HepG2 (cell line): ENCODE measurements at regions not wholly inside any gene's neighbourhood (a gene's known extent, or its start where the extent isn't known, plus 50 kb on each side); places are given as distances from the start of the nearest gene placed in this dataset.

Experiments
- ATAC-seq: fragments of 200-7000 bp; cut with Tn5 transposase; 3 replicates; pipeline ENCODE4 v1.9.1; 2020; ENCODE audit warnings: mild to moderate bottlenecking, moderate library complexity
- BruUV-seq: library from RNA; stranded (reverse); fragments of 400-500 nt; replicated peaks from 2 replicates; lab custom pipeline; 2021; lab: Mats Ljungman, UMichigan
- CTCF ChIA-PET: fragments of 300-600 bp; formaldehyde crosslinking; extraction: SDS; loops from one replicate; lab custom pipeline; 2021; ENCODE audit warnings: low total read pairs, inconsistent platforms, low intra/inter-chr PET ratio; lab: Yijun Ruan, JAX
- POLR2A ChIA-PET: fragments of 350-600 bp; sonication (Branson Sonifier 250); formaldehyde crosslinking; loops from one replicate; lab custom pipeline; 2020; ENCODE audit warnings: antibody characterized with exemption, inconsistent platforms; lab: Yijun Ruan, JAX
- DNase-seq: peaks from one replicate; pipeline ENCODE4 v3.0.0-alpha.2; 2015; ENCODE audit warnings: low spot score
- FAIRE-seq: peaks from 3 replicates; lab custom pipeline; 2011; peaks lifted over from hg19 to GRCh38; lab: Jason Lieb, UNC
- H2AFZ ChIP-seq: one replicate; pipeline ENCODE4 v1.6.1; 2011; ENCODE audit warnings: low read length, inconsistent platforms
- H3K27ac ChIP-seq: fragments of 300-600 bp; 3 replicates; pipeline ENCODE4 v1.8.0; 2011; ENCODE audit warnings: mixed run types, mild to moderate bottlenecking, mixed read lengths, low read length, inconsistent platforms; ENCODE audit not compliant: insufficient read depth; ENCODE audit errors: extremely low read length
- H3K27me3 ChIP-seq, 2 experiments: fragments of 200-600 bp in 1 of 2; 2 replicates in 1 of 2; 3 replicates in 1 of 2; pipeline versions ENCODE4 v1.6.0 to v1.8.0; 2011; ENCODE audit warnings: low read length in 2 of 2, mild to moderate bottlenecking in 2 of 2, moderate library complexity in 2 of 2, inconsistent platforms in 1 of 2; ENCODE audit not compliant: insufficient read depth in 2 of 2, control insufficient read depth in 1 of 2
- H3K36me3 ChIP-seq, 2 experiments: fragments of 200-600 bp in 1 of 2; replicated peaks in 1 of 2; 2 replicates in 1 of 2; 3 replicates in 1 of 2; pipeline versions ENCODE4 v1.5.1 to v1.8.0; 2011; ENCODE audit warnings: low read length in 2 of 2, inconsistent platforms in 1 of 2; ENCODE audit not compliant: insufficient read depth in 2 of 2, control insufficient read depth in 1 of 2
- H3K4me1 ChIP-seq: 2 replicates; pipeline ENCODE4 v1.5.1; 2012; ENCODE audit warnings: low read length, inconsistent platforms; ENCODE audit not compliant: insufficient read depth
- H3K4me2 ChIP-seq: 2 replicates; pipeline ENCODE4 v1.6.0; 2011; ENCODE audit warnings: low read depth, low read length, inconsistent platforms
- H3K4me3 ChIP-seq, 3 experiments: fragments of 200-600 bp in 1 of 3; sonication (generic), shearing (Covaris generic) in 1 of 3; replicated peaks in 1 of 3; 2 replicates each; pipeline ENCODE4 v1.5.1; 2011 to 2016; ENCODE audit warnings: low read length in 3 of 3, inconsistent platforms in 2 of 3, low read depth in 2 of 3, mild to moderate bottlenecking in 2 of 3, control low read depth in 1 of 3, mixed read lengths in 1 of 3; ENCODE audit not compliant: insufficient read depth in 1 of 3
- H3K79me2 ChIP-seq: one replicate; pipeline ENCODE4 v1.6.1; 2011; ENCODE audit warnings: low read length, inconsistent platforms; ENCODE audit not compliant: insufficient read depth
- H3K9ac ChIP-seq: 2 replicates; pipeline ENCODE4 v1.6.0; 2011; ENCODE audit warnings: mild to moderate bottlenecking, low read depth, low read length, inconsistent platforms; ENCODE audit not compliant: insufficient read depth
- H3K9me3 ChIP-seq: 2 replicates; pipeline ENCODE4 v1.5.1; 2012; ENCODE audit warnings: mild to moderate bottlenecking, low read length
- H4K20me1 ChIP-seq: 2 replicates; pipeline ENCODE4 v1.6.0; 2011; ENCODE audit warnings: inconsistent platforms, mild to moderate bottlenecking, low read length, moderate library complexity; ENCODE audit not compliant: insufficient read depth
- AHR ChIP-seq: IDR thresholded peaks from 2 replicates; pipeline ENCODE4 v1.6.1; 2018; ENCODE audit warnings: missing genetic modification reagents, missing compliant biosample characterization
- CHD4 ChIP-seq: fragments of 200-600 bp; sonication (generic); IDR thresholded peaks from 2 replicates; pipeline ENCODE4 v1.7.0; 2017; ENCODE audit warnings: mild to moderate bottlenecking, low read length, borderline replicate concordance
- GPN1 ChIP-seq: sonication (generic); formaldehyde crosslinking; IDR thresholded peaks from 2 replicates; pipeline ENCODE4 v1.5.1; 2020; ENCODE audit warnings: missing genetic modification reagents, borderline replicate concordance
- IRX3 ChIP-seq: sonication (generic); formaldehyde crosslinking; IDR thresholded peaks from 2 replicates; pipeline ENCODE4 v1.8.1; 2023; ENCODE audit warnings: mild to moderate bottlenecking, low read depth, missing genetic modification reagents, borderline replicate concordance
- PAX8 ChIP-seq: sonication (generic); formaldehyde crosslinking; IDR thresholded peaks from 2 replicates; pipeline ENCODE4 v1.8.0; 2022; ENCODE audit warnings: mild to moderate bottlenecking, missing genetic modification reagents, borderline replicate concordance
- RFX3 ChIP-seq: IDR thresholded peaks from 2 replicates; pipeline ENCODE4 v1.6.1; 2016; ENCODE audit warnings: missing biosample characterization, missing genetic modification reagents
- SMAD3 ChIP-seq: sonication (generic); formaldehyde crosslinking; IDR thresholded peaks from 2 replicates; pipeline ENCODE4 v1.4.0; 2020; ENCODE audit warnings: missing genetic modification reagents
- ZNF557 ChIP-seq: sonication (generic); formaldehyde crosslinking; IDR thresholded peaks from 2 replicates; pipeline ENCODE4 v1.4.0; 2020; ENCODE audit warnings: missing genetic modification reagents
- ZNF773 ChIP-seq: sonication (generic); formaldehyde crosslinking; IDR thresholded peaks from 2 replicates; pipeline ENCODE4 v1.4.0; 2020; ENCODE audit warnings: missing genetic modification reagents, borderline replicate concordance
- WGBS: methylation state at CpG from one replicate; pipeline ENCODE4 v1.1.6; 2017; ENCODE audit warnings: low lambda C conversion rate; 5-methylcytosine and 5-hydroxymethylcytosine counted together
- in situ Hi-C: cut with HindIII; loops from 2 replicates; pipeline ENCODE4 v1.10.0; 2017; ENCODE audit warnings: low pct_unique_long_range_greater_than_20kb; ENCODE audit not compliant: extremely low pct_ligation_motif_present
- intact Hi-C: fragments of 100-400 bp; cut with micrococcal nuclease; formaldehyde crosslinking; loops from one replicate; pipeline ENCODE4 v1.10.0; 2022; ENCODE audit not compliant: unreplicated experiment
- TF ChIP-seq, protein P1 (sequence below): sonication (generic); formaldehyde crosslinking; IDR thresholded peaks from 2 replicates; pipeline ENCODE4 v1.4.0; 2020; ENCODE audit warnings: mild to moderate bottlenecking, missing genetic modification reagents
- TF ChIP-seq, protein P2 (sequence below): sonication (generic); formaldehyde crosslinking; IDR thresholded peaks from 2 replicates; pipeline ENCODE4 v1.4.0; 2020; ENCODE audit warnings: missing genetic modification reagents

DNA sequence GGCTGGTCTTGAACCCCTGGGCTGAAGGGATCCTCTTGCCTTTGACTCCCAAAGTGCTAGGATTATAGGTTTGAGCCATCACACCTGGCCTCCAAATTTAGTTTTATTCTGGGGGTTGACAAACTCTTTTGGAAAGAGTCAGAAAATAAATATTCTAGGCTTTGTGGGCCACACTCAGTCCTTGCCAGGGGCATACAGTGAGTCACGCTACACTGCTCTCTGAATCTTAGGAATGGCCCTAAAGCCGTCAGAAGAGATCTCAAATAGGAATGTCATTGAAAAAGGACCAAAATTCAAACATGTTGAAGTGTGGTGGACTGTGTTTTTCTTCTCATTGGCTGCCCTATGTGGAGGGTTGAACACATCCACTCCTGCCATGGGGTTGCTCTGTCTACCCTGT is 127.7 kb upstream of the BASP1 start:
- BruUV-seq: no TSS peak
- POLR2A ChIA-PET: no interaction called here
- no peak overlapping the region for H3K9ac ChIP-seq
- CTCF ChIA-PET: no interaction called here
- no peaks in the 10 kb centered on the region for H3K36me3 ChIP-seq
- no peaks in the 10 kb centered on the region for H3K79me2 ChIP-seq
- DNase-seq: no peak
- H3K27me3 ChIP-seq: no peaks in the 10 kb centered on the region
- intact Hi-C loops: no loop called here
- H3K27ac ChIP-seq: no peak overlapping the region
- no peaks in the 10 kb centered on the region for H4K20me1 ChIP-seq
- H3K4me2 ChIP-seq: no peak overlapping the region
- ATAC-seq: no peak
- H3K4me1 ChIP-seq: 0 out of 2 replicates have a peak, but pooled peaks cover 7% of the 10 kb centered on the region
- no peak for TF ChIP-seq IRX3
- no peak for TF ChIP-seq PAX8 (CRISPR knock-in tag)
- TF ChIP-seq, protein P1, sequence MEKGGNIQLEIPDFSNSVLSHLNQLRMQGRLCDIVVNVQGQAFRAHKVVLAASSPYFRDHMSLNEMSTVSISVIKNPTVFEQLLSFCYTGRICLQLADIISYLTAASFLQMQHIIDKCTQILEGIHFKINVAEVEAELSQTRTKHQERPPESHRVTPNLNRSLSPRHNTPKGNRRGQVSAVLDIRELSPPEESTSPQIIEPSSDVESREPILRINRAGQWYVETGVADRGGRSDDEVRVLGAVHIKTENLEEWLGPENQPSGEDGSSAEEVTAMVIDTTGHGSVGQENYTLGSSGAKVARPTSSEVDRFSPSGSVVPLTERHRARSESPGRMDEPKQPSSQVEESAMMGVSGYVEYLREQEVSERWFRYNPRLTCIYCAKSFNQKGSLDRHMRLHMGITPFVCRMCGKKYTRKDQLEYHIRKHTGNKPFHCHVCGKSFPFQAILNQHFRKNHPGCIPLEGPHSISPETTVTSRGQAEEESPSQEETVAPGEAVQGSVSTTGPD (CRISPR knock-in tag): no peak
- TF ChIP-seq SMAD3 (CRISPR knock-in tag): no peak
- TF ChIP-seq RFX3 (CRISPR knock-in tag): no peak
- no peak for TF ChIP-seq GPN1 (CRISPR knock-in tag)
- no peak for TF ChIP-seq CHD4
- TF ChIP-seq, protein P2, sequence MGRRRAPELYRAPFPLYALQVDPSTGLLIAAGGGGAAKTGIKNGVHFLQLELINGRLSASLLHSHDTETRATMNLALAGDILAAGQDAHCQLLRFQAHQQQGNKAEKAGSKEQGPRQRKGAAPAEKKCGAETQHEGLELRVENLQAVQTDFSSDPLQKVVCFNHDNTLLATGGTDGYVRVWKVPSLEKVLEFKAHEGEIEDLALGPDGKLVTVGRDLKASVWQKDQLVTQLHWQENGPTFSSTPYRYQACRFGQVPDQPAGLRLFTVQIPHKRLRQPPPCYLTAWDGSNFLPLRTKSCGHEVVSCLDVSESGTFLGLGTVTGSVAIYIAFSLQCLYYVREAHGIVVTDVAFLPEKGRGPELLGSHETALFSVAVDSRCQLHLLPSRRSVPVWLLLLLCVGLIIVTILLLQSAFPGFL (CRISPR knock-in tag): no peak
- no peak for TF ChIP-seq ZNF773 (CRISPR knock-in tag)
- TF ChIP-seq ZNF557 (CRISPR knock-in tag): no peak
- no peak for TF ChIP-seq AHR (CRISPR knock-in tag)
- no peaks in the 10 kb centered on the region for H3K9me3 ChIP-seq
- no peak overlapping the region for H3K4me3 ChIP-seq
- no peak overlapping the region for H2AFZ ChIP-seq
- FAIRE-seq: no peak
- in situ Hi-C loops: no loop called here
- 39% methylated on average over 2 of the region's 2 CpGs for WGBS
